ENCODE measurements at regions not wholly inside any gene's neighbourhood (a gene's known extent, or its start where the extent isn't known, plus 50 kb on each side); places are given as distances from the start of the nearest gene placed in this dataset.

DNA sequence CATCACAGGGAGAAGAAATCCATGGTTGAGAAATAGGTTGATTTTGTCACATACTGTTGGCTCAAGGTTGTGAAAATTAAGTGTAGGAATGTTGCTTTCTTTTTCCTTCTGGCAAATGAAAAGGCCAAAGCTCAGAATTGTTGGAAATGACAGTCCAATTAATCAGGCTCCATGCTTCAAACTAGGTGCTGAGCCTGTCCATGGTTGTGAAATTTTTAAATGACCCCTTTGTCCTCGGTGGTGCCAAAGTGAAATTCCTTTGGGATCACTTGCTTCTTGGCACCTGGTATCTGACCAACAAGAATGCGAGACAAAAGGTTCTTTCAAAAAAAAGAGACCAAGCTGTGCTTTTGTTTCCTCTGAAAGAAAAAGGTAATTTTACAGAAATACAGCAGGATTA lies 451.9 kb downstream of the ETS1 start:
- intact Hi-C loops (cut with micrococcal nuclease; ENCODE audit: unreplicated experiment): no loop called here
- Histone ChIP-seq H3K79me2 (ENCODE audit: insufficient read depth, low read depth, low read length) (no peaks in the 10 kb centered on the region), H4K20me1 (ENCODE audit: insufficient read depth, low read length) (no peaks in the 10 kb centered on the region), H3K27ac (ENCODE audit: low read depth, low read length, poor library complexity, severe bottlenecking) (no peak overlapping the region), H3K36me3 (ENCODE audit: insufficient read depth, low read length) (no peaks in the 10 kb centered on the region), H3K4me2 (ENCODE audit: low read length) (no peak overlapping the region), H3K4me3 (ENCODE audit: low read depth, low read length, poor library complexity, severe bottlenecking) (no peak overlapping the region), H3K9me2 (ENCODE audit: insufficient read depth, low read length) (no peaks in the 10 kb centered on the region), H2AFZ (ENCODE audit: low read length) (no peak overlapping the region), H3K9me3 (ENCODE audit: low read length) (no peaks in the 10 kb centered on the region), H3K4me1 (ENCODE audit: insufficient read depth, low read length, poor library complexity, severe bottlenecking) (no peaks in the 10 kb centered on the region)
- no TSS peak for BruUV-seq (replicated peaks)
- CTCF ChIA-PET (ENCODE audit: unreplicated experiment): no interaction called here
- DNase-seq (ENCODE audit: low spot score): no peak
- POLR2A ChIA-PET: no interaction called here
- TF ChIP-seq, protein P1, sequence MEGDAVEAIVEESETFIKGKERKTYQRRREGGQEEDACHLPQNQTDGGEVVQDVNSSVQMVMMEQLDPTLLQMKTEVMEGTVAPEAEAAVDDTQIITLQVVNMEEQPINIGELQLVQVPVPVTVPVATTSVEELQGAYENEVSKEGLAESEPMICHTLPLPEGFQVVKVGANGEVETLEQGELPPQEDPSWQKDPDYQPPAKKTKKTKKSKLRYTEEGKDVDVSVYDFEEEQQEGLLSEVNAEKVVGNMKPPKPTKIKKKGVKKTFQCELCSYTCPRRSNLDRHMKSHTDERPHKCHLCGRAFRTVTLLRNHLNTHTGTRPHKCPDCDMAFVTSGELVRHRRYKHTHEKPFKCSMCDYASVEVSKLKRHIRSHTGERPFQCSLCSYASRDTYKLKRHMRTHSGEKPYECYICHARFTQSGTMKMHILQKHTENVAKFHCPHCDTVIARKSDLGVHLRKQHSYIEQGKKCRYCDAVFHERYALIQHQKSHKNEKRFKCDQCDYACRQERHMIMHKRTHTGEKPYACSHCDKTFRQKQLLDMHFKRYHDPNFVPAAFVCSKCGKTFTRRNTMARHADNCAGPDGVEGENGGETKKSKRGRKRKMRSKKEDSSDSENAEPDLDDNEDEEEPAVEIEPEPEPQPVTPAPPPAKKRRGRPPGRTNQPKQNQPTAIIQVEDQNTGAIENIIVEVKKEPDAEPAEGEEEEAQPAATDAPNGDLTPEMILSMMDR (conservative IDR thresholded peaks at IDR 0.05; ENCODE audit: low read length): no peak
- no peak for TF ChIP-seq EZH2phosphoT487 (IDR thresholded peaks at IDR 0.05; ENCODE audit: borderline replicate concordance, low read depth, low read length)

DNA sequence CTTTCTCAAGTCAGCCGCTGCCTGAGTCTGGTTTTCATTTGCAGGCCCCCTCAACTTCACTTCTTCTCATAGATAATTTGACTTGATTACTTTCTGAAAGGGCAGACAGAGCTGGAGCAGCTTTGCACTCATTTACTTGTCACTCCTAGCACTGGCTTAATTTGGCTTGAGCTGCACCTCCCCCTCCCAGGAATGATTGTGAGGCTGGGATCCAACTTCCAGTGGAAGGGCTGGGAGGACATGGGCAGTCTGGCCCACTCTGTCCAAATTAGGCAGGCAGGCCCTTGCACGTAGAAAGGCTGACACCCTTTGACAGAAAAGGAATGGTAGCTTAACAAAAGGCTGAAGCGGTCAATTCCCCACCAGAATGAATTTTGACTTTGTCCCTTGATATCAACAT lies 453.9 kb downstream of the ETS1 start:
- CTCF ChIA-PET (ENCODE audit: unreplicated experiment): no interaction called here
- intact Hi-C loops (cut with micrococcal nuclease; ENCODE audit: unreplicated experiment): no loop called here

DNA sequence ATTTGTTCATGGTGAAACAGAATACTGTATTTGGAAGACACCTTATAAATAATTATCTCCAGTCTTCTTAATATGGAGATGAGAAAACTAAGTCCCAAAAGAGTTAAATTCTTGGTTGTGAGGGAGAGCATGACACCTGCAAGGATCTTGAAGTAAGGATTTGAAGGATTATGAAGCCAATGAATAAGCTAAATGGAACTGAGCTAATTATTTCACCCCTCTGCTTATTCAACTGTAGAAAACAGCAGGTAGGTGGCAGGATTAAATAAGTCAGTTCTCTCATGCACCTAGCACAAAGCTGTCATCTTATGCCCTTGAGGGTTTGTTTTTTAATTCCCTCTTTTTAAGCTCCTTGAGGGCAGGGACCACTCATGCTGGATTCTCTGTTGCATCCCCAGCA lies 457.3 kb downstream of the ETS1 start:
- TF ChIP-seq, protein P1 (conservative IDR thresholded peaks at IDR 0.05; ENCODE audit: low read length): no peak
- no peak for TF ChIP-seq EZH2phosphoT487 (IDR thresholded peaks at IDR 0.05; ENCODE audit: borderline replicate concordance, low read depth, low read length)
- ChIA-PET POLR2A (no interaction called here), CTCF (ENCODE audit: unreplicated experiment) (no interaction called here)
- H3K27ac ChIP-seq (ENCODE audit: low read depth, low read length, poor library complexity, severe bottlenecking): no peak overlapping the region
- no peaks in the 10 kb centered on the region for H3K9me2 ChIP-seq (ENCODE audit: insufficient read depth, low read length)
- H3K36me3 ChIP-seq (ENCODE audit: insufficient read depth, low read length): no peaks in the 10 kb centered on the region
- H2AFZ ChIP-seq (ENCODE audit: low read length): no peak overlapping the region
- no peaks in the 10 kb centered on the region for H4K20me1 ChIP-seq (ENCODE audit: insufficient read depth, low read length)
- no peaks in the 10 kb centered on the region for H3K4me1 ChIP-seq (ENCODE audit: insufficient read depth, low read length, poor library complexity, severe bottlenecking)
- no peak for DNase-seq (ENCODE audit: low spot score)
- no peaks in the 10 kb centered on the region for H3K9me3 ChIP-seq (ENCODE audit: low read length)
- no peak overlapping the region for H3K4me2 ChIP-seq (ENCODE audit: low read length)
- no peak overlapping the region for H3K4me3 ChIP-seq (ENCODE audit: low read depth, low read length, poor library complexity, severe bottlenecking)
- BruUV-seq (replicated peaks): no TSS peak
- intact Hi-C loops (cut with micrococcal nuclease; ENCODE audit: unreplicated experiment): no loop called here
- H3K79me2 ChIP-seq (ENCODE audit: insufficient read depth, low read depth, low read length): no peaks in the 10 kb centered on the region

More for the DNA sequence above, 453.9 kb downstream of the ETS1 start:
- DNase-seq (ENCODE audit: low spot score): no peak
- Histone ChIP-seq H3K9me2 (ENCODE audit: insufficient read depth, low read length) (no peaks in the 10 kb centered on the region), H3K79me2 (ENCODE audit: insufficient read depth, low read depth, low read length) (no peaks in the 10 kb centered on the region), H4K20me1 (ENCODE audit: insufficient read depth, low read length) (no peaks in the 10 kb centered on the region), H3K4me2 (ENCODE audit: low read length) (no peak overlapping the region), H3K4me1 (ENCODE audit: insufficient read depth, low read length, poor library complexity, severe bottlenecking) (no peaks in the 10 kb centered on the region), H3K36me3 (ENCODE audit: insufficient read depth, low read length) (no peaks in the 10 kb centered on the region), H3K4me3 (ENCODE audit: low read depth, low read length, poor library complexity, severe bottlenecking) (no peak overlapping the region), H3K27ac (ENCODE audit: low read depth, low read length, poor library complexity, severe bottlenecking) (no peak overlapping the region), H3K9me3 (ENCODE audit: low read length) (no peaks in the 10 kb centered on the region), H2AFZ (ENCODE audit: low read length) (no peak overlapping the region)
- BruUV-seq (replicated peaks): no TSS peak
- POLR2A ChIA-PET: no interaction called here
- no peak for TF ChIP-seq EZH2phosphoT487 (IDR thresholded peaks at IDR 0.05; ENCODE audit: borderline replicate concordance, low read depth, low read length)
- TF ChIP-seq, protein P1 (conservative IDR thresholded peaks at IDR 0.05; ENCODE audit: low read length): no peak
